Kidney epithelial cell (primary cell): ENCODE measurements at regions not wholly inside any gene's neighbourhood (a gene's known extent, or its start where the extent isn't known, plus 50 kb on each side); places are given as distances from the start of the nearest gene placed in this dataset.
"Not testable (repeated sequence)": the region's sequence is repeated elsewhere in the genome, so short reads cannot be mapped to it uniquely, and the experiment has no call there.

Experiments
- DNase-seq: peaks from one replicate; pipeline ENCODE4 v3.0.0-alpha.2; 2010; ENCODE audit warnings: low read depth
- H3K27me3 ChIP-seq: 2 replicates; pipeline ENCODE4 v1.6.0; 2011; ENCODE audit warnings: low read length; ENCODE audit not compliant: control insufficient read depth, insufficient read depth
- H3K36me3 ChIP-seq: 2 replicates; pipeline ENCODE4 v1.5.1; 2011; ENCODE audit warnings: low read length; ENCODE audit not compliant: control insufficient read depth, insufficient read depth
- H3K4me3 ChIP-seq: 2 replicates; pipeline ENCODE4 v1.5.1; 2011; ENCODE audit warnings: low read depth, mild to moderate bottlenecking, control low read depth, low read length
- TF ChIP-seq, protein P1 (sequence below): IDR thresholded peaks from 2 replicates; pipeline ENCODE4 v1.5.1; 2011; ENCODE audit warnings: mild to moderate bottlenecking, moderate library complexity, low read length, control low read depth, inconsistent platforms; ENCODE audit not compliant: insufficient read depth, poor library complexity, severe bottlenecking

DNA sequence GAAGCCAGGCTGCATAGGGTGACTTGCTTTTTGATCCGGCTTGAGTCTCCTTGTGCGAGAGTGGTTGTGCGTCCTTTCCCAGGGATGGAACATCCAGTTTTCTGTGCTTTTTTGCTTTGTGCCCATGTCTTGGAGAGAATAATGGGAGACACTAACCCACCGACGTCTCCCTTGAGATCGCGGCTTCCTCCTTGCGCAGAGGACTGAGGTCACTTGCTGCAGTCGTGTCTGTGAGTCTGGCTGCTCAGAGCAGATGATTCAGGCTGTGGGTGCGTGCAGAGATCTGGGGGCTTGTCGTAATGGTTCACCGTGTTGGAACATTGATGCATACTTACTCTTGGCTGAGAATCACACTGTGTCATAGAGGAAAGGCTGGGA is 164.5 kb upstream of the CACNA1E start:
- no peak for DNase-seq
- Histone ChIP-seq H3K4me3 (no peak overlapping the region), H3K27me3 (peaks cover 36% of the 10 kb centered on the region)

DNA sequence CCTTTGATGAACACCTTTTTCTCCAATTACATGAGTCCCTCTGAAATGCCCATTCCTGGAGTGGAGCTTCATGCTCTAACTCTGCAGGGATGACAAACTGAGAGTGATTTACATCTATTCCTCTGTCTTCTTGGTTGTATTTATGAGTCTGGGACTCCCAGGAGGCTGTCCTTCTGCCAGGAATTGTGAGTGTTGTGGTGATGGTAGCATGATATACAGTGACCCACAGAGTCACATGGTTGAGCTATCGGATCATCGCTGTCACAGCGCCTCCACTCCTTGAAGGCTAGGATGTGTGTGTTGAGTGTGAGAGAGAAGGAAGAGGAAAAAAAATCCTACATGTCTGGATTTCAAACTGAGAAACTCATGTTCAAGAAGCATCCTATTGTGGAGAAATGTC is 163.4 kb upstream of the CACNA1E start:
- no peak overlapping the region for H3K4me3 ChIP-seq
- no peaks in the 10 kb centered on the region for H3K36me3 ChIP-seq
- DNase-seq = no peak
- peaks cover 36% of the 10 kb centered on the region for H3K27me3 ChIP-seq
- TF ChIP-seq, protein P1, sequence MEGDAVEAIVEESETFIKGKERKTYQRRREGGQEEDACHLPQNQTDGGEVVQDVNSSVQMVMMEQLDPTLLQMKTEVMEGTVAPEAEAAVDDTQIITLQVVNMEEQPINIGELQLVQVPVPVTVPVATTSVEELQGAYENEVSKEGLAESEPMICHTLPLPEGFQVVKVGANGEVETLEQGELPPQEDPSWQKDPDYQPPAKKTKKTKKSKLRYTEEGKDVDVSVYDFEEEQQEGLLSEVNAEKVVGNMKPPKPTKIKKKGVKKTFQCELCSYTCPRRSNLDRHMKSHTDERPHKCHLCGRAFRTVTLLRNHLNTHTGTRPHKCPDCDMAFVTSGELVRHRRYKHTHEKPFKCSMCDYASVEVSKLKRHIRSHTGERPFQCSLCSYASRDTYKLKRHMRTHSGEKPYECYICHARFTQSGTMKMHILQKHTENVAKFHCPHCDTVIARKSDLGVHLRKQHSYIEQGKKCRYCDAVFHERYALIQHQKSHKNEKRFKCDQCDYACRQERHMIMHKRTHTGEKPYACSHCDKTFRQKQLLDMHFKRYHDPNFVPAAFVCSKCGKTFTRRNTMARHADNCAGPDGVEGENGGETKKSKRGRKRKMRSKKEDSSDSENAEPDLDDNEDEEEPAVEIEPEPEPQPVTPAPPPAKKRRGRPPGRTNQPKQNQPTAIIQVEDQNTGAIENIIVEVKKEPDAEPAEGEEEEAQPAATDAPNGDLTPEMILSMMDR = no peak

More for the DNA sequence above, 164.5 kb upstream of the CACNA1E start:
- TF ChIP-seq, protein P1 = no peak
- H3K36me3 ChIP-seq = no peaks in the 10 kb centered on the region

DNA sequence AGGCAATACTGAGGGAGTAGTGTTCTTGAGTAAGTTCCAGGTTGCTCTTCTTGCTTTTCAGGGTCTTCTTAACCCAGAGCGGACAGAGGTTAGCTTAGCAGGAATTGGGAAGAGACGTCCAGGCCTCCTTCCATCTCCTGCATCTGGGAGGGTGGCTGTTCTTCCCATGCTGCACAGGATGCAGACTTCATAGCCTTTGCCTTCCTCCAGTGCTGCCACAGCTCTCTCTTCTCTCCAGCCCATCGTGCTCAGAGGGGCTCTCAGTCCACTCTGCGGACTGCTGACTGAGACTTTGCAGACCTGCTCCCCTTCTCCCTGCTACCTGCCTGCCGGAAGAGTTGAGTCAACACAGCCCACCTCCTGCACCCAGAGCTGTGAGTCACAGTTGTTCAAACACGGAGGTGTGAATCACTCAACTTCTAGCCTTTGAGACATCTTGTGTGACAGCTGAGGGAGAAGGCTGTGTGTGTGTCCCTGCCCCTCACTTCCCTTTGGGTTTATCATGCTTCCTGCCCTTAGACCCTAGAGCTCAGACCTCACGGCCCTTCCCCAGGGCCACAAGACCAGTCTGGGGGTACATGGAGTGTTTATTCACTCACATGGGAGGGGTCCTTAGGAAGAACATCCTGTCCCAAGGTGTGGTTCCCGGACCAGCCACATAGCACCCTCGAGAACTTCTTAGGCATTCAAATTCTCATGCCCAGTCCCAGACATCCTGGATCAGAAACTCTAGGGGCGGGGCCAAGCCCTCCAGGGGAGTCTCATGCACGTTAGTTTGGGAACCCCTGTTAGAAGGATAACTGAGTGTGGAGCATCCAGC is 158.3 kb upstream of the CACNA1E start:
- TF ChIP-seq, protein P1 = no peak
- Histone ChIP-seq H3K36me3 (no peaks in the 10 kb centered on the region), H3K4me3 (no peak overlapping the region), H3K27me3 (peaks cover 2% of the 10 kb centered on the region)
- peak; percentile 29 for DNase-seq

DNA sequence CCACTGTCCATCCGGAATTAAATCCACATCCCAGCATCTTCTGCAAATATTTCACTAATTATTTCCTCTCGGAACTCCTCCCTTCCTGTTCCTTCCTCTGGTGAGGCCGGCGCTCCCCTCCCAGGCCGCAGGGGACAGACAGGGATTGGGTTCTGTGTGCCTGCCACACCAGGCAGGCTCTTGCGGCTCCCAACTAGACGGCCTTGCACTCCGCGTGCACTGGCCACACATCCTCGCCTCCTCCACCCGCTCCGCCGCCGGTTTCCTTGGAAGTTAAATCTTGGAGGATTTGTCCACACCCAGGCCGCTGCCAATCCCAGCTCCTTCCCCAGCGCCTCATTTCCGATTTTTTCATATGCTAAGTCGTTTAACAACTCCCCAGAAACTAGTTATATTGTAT is 157.6 kb upstream of the CACNA1E start:
- not testable (repeated sequence) for DNase-seq, H3K27me3 ChIP-seq, H3K4me3 ChIP-seq, H3K36me3 ChIP-seq

DNA sequence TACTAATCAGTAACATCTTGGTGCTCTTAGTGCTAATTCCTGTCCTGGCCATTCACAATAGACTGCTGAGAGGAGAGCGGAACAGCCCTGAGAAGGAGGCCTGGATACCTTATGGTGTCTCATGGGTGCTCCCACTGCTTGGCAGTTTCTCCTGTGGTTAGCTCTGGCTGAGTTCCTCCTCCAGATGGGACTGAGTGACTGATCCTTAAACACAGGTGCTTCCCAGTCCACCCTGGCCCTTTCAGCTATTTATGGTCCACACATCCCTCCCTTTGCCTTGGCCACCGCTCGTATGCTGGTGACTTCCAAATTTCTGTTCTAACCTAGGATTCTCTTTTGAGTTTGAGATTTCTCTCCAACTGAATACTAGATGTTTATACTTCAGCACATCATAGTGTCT is 157.0 kb upstream of the CACNA1E start:
- TF ChIP-seq, protein P1 = no peak
- Histone ChIP-seq H3K27me3 (peaks cover 2% of the 10 kb centered on the region), H3K4me3 (no peak overlapping the region), H3K36me3 (no peaks in the 10 kb centered on the region)
- no peak for DNase-seq

DNA sequence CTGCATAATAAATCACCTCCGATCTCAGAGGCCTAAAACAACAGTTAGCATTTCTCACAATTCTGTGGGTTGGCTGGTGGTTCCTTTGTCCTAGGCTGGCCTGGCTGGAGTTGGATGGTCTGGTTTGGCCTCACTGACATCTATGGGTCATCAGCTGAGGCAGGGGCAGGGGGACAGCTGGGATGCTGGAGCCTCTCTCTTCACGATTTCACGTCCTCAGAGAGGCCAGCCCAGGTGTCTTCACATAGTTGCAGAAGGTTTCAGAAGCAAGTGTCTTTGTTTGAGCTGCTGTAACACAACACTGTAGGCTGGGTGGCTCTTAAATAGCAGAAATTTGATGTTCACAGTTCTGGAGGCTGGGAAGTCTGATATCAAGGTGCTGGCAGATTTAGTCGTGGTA is 155.5 kb upstream of the CACNA1E start:
- H3K4me3 ChIP-seq = no peak overlapping the region

More for the DNA sequence above, 155.5 kb upstream of the CACNA1E start:
- DNase-seq = no peak
- TF ChIP-seq, protein P1 = no peak
- H3K36me3 ChIP-seq = no peaks in the 10 kb centered on the region
- H3K27me3 ChIP-seq = no peaks in the 10 kb centered on the region
